ENCODE measurements at regions not wholly inside any gene's neighbourhood (a gene's known extent, or its start where the extent isn't known, plus 50 kb on each side); places are given as distances from the start of the nearest gene placed in this dataset. TPM values are rescaled to one million over a fixed set of nuclear protein-coding genes. Genes with fewer than 3 reads are reported as not detected.

- Histone ChIP-seq H3K4me1 (ENCODE audit: control insufficient read depth in 3 of 3, insufficient read depth in 3 of 3, low read length in 3 of 3) (no peaks in the 10 kb centered on the region), H3K27ac (ENCODE audit: low read depth, low read length) (no peak overlapping the region), H3K27me3 (ENCODE audit: control insufficient read depth in 3 of 3, insufficient read depth in 3 of 3, low read length in 3 of 3) (no peaks in the 10 kb centered on the region), H3K9ac (ENCODE audit: low read depth in 1 of 3, low read length in 3 of 3) (no peak overlapping the region), H3K4me3 (ENCODE audit: low read length in 3 of 3) (no peak overlapping the region), H3K9me3 (ENCODE audit: control insufficient read depth in 3 of 3, low read length in 3 of 3) (peaks cover 0 to 3% (median 2%) of the 10 kb centered on the region in 3 donors), H3K36me3 (ENCODE audit: control insufficient read depth in 3 of 3, insufficient read depth in 3 of 3, low read length in 3 of 3) (no peaks in the 10 kb centered on the region)
Measured at GRCh38 chr2:121161272-121161671, 123.7 kb downstream of the TFCP2L1 start.

GRCh38 chr2:121162893-121163292 lies 122.1 kb downstream of the TFCP2L1 start:
- no peaks in the 10 kb centered on the region for H3K36me3 ChIP-seq (ENCODE audit: control insufficient read depth in 3 of 3, insufficient read depth in 3 of 3, low read length in 3 of 3)
- no peaks in the 10 kb centered on the region for H3K4me1 ChIP-seq (ENCODE audit: control insufficient read depth in 3 of 3, insufficient read depth in 3 of 3, low read length in 3 of 3)
- peaks cover 0 to 3% (median 2%) of the 10 kb centered on the region in 3 donors for H3K9me3 ChIP-seq (ENCODE audit: control insufficient read depth in 3 of 3, low read length in 3 of 3)
- no peak overlapping the region for H3K27ac ChIP-seq (ENCODE audit: low read depth, low read length)
- H3K9ac ChIP-seq (ENCODE audit: low read depth in 1 of 3, low read length in 3 of 3), result no peak overlapping the region
- H3K4me3 ChIP-seq (ENCODE audit: low read length in 3 of 3), result no peak overlapping the region
- no peaks in the 10 kb centered on the region for H3K27me3 ChIP-seq (ENCODE audit: control insufficient read depth in 3 of 3, insufficient read depth in 3 of 3, low read length in 3 of 3)

- Histone ChIP-seq H3K36me3 (ENCODE audit: control insufficient read depth in 3 of 3, insufficient read depth in 3 of 3, low read length in 3 of 3) (no peaks in the 10 kb centered on the region), H3K27ac (ENCODE audit: low read depth, low read length) (no peak overlapping the region), H3K4me3 (ENCODE audit: low read length in 3 of 3) (no peak overlapping the region), H3K9me3 (ENCODE audit: control insufficient read depth in 3 of 3, low read length in 3 of 3) (peaks cover 0 to 3% (median 0%) of the 10 kb centered on the region in 3 donors), H3K27me3 (ENCODE audit: control insufficient read depth in 3 of 3, insufficient read depth in 3 of 3, low read length in 3 of 3) (no peaks in the 10 kb centered on the region), H3K4me1 (ENCODE audit: control insufficient read depth in 3 of 3, insufficient read depth in 3 of 3, low read length in 3 of 3) (no peaks in the 10 kb centered on the region), H3K9ac (ENCODE audit: low read depth in 1 of 3, low read length in 3 of 3) (no peak overlapping the region)
Measured at GRCh38 chr2:121164042-121164441, 121.0 kb downstream of the TFCP2L1 start.

- no peak overlapping the region for H3K27ac ChIP-seq (ENCODE audit: low read depth, low read length)
- H3K4me3 ChIP-seq (ENCODE audit: low read length in 3 of 3), result no peak overlapping the region
- H3K36me3 ChIP-seq (ENCODE audit: control insufficient read depth in 3 of 3, insufficient read depth in 3 of 3, low read length in 3 of 3), result no peaks in the 10 kb centered on the region
- peaks cover 0 to 3% (median 0%) of the 10 kb centered on the region in 3 donors for H3K9me3 ChIP-seq (ENCODE audit: control insufficient read depth in 3 of 3, low read length in 3 of 3)
- H3K4me1 ChIP-seq (ENCODE audit: control insufficient read depth in 3 of 3, insufficient read depth in 3 of 3, low read length in 3 of 3), result no peaks in the 10 kb centered on the region
- H3K27me3 ChIP-seq (ENCODE audit: control insufficient read depth in 3 of 3, insufficient read depth in 3 of 3, low read length in 3 of 3), result no peaks in the 10 kb centered on the region
- no peak overlapping the region for H3K9ac ChIP-seq (ENCODE audit: low read depth in 1 of 3, low read length in 3 of 3)
Measured at GRCh38 chr2:121165038-121165542, 119.9 kb downstream of the TFCP2L1 start.

Small RNA genes in the stretch of these regions (small RNA-seq; reads per million reads assigned to genes)
- gene RF00019, result not detected

Data from skeletal muscle tissue (tissue), 4 donors.